GM18858 (cell line): ENCODE measurements at regions not wholly inside any gene's neighbourhood (a gene's known extent, or its start where the extent isn't known, plus 50 kb on each side); places are given as distances from the start of the nearest gene placed in this dataset.
"Not testable (repeated sequence)": the region's sequence is repeated elsewhere in the genome, so short reads cannot be mapped to it uniquely, and the experiment has no call there.

Experiments used
- ATAC-seq: cut with Tn5 transposase; IDR thresholded peaks from one replicate; pipeline ENCODE4 v1.9.1; 2021; ENCODE audit not compliant: unreplicated experiment

DNA sequence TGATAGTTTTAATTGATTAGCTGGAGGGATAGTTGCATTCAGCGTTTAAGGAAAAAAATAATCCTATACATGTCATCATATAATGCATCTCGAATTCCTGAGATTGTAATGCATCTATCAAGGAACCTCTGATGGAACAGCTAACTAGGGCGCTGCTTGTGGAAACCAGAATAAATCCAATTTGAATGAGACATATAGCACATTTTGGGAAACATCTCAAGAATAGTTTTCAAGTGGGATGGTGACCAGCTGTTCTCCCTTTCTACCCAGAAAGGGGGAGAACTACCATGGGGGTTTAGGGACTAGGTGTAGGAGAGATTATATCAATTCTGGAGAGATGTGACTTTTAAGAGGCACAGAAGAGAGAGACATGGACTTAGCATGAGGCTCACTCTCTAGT is 319.3 kb upstream of the BRINP1 start:
- ATAC-seq: no peak

DNA sequence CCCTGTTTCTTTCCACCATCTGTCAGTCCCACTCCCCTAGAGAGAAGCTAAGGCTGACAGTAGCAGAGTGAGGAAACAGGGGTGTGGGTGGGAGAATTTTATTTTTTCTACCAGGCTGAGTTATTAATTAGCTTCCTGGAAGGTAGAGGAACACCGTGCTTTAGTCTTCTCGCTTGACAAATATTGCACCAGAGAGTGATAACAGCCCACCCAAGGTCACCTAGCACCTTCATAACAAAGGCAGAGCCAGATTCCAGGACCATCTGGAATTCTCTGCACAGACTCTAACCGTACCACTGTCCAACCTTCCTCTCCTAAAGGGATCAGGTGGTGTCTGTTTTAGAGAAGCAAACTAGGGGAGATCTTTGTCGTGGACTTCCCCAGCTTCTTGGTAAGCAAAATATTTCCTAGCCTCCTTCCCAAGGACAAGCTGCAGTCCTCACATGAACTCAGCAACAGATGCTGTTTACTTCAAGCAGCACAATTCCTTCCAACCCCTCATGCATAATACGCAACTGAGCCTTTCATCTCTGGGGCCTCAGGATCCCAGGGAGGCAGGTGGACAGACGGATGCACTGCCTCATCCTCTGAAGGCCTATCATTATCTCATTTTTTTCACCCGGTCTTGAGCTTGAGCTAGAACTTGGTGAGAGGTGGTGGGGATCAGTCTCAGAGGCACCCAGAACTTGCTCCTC is 308.7 kb upstream of the BRINP1 start:
- ATAC-seq: no peak

DNA sequence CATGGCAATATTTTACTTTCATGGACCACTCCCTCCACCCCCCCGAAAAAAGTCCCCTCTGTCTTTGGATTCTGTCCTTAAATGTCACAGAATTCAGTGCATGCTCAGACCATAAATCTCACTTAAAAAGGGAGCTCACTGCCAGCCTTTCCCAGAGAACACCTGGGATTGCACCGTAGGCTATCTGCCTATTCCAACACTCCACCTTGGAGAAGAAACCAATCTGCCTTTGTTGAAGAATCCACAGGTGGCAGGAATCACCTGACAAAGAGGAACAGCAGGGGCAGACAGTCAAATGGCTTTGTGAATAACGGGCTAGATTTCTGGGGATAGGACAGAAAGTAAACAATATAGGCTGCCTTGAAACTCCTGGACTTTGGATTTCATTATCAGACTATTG is 306.7 kb upstream of the BRINP1 start:
- ATAC-seq: no peak

DNA sequence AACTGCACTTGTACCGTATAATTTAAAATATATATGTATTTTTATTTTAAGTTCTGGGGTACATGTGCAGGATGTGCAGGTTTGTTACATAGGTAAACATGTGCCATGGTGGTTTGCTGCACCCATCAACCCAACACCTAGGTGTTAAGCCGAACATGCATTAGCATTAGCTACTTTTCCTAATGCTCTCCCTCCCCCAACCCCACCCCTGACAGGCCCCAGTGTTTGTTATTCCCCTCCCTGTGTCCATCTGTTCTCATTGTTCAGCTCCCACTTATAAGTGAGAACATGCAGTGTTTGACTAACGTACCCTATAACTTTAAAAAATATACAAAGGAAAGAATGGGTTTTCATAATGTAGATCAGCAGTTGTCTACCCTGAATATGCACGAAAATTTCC is 303.5 kb upstream of the BRINP1 start:
- ATAC-seq: not testable (repeated sequence)

DNA sequence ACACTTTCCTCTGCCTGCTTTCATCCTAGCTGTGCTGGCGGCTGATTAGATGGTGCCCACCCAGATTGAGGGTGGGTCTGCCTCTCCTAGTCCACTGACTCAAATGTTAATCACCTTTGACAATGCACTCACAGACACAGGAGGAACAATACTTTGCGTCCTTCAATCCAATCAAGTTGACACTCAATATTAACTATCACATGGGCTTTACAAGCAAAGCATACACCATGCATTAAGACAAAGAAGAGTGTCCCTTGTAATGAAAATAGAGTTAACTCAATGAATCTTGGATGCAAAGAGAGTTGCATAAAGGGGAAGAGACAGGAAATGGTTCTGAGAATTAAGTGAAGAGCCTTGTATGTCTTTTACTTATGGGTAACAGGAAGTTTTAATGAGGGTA is 298.7 kb upstream of the BRINP1 start:
- ATAC-seq: no peak

DNA sequence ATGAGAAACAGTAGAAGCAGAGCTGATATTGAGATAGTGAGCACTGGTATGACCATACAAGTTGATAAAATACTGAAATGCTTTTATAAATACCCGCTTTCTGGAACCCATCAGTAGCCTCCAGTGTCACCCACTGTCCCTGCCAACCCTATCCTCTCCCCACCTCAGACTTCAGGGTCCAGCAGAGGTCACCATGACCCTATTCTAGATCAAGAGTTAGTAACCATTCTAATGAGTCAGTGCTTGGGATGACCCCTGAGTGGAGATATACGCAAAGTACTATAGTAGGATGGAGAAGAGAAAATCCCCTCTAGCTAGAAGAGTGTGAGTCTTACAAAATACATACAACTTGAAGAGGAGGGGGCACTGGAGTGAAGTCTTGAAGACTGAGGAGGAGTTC is 297.9 kb upstream of the BRINP1 start:
- no peak for ATAC-seq

DNA sequence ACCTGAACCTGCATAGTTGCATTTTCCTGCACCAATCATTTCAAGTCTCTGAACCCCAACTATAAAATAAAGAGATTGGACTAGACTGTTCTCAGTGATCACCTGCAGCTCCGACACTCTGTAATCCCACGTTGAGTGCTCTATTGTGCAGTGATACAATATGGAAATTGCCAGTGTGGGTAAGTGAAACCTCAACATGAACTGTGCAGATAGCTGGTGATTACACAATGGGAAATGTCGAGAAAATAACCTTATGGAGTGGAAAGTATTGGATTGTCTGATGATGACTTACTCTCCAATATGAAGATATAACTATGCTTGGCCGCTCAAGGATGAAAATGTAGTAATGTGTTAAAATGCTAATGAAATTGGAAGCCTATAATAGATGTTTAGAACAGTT is 293.1 kb upstream of the BRINP1 start:
- no peak for ATAC-seq

DNA sequence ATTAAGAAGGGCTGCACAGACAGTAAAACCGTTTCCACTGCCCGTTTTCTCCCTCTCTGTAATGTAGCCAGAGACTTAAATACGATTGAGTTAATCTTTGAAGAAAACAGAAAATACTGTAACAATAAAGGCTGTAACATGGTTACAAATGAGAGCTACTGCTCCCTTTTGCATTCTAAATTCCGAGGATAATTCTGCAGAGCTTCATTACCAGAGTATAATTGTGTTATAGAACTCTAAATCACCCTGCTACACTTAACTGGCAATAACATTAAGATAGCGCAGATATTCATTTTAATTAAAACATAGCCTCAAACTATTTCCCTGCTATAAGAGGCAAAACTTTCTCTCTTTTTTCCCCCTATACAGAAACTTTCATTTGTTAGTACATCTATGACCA is 283.7 kb upstream of the BRINP1 start:
- no peak for ATAC-seq

DNA sequence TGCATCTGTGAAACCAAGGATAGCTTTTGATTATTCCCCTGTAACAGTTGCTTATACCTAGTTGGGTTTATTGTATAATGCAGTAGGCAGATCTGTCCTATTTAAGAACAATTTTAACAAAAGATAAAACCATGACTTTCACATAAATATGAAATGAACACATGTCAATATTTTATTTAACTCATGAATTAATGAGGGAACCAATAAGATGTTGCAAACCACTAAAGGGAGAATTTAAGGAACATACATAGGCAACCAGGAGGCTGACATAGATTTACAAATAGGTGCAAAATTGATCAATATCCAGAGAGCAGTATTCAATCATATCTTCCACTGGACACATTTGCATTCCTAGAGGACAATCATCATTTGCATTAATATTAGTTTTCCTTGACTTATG is 280.0 kb upstream of the BRINP1 start:
- no peak for ATAC-seq

- no peak for ATAC-seq
These were observed 270.2 kb upstream of the BRINP1 start for GRCh38 chr9:119639287-119639955.

GRCh38 chr9:119634006-119634405 is 264.8 kb upstream of the BRINP1 start:
- no peak for ATAC-seq

DNA sequence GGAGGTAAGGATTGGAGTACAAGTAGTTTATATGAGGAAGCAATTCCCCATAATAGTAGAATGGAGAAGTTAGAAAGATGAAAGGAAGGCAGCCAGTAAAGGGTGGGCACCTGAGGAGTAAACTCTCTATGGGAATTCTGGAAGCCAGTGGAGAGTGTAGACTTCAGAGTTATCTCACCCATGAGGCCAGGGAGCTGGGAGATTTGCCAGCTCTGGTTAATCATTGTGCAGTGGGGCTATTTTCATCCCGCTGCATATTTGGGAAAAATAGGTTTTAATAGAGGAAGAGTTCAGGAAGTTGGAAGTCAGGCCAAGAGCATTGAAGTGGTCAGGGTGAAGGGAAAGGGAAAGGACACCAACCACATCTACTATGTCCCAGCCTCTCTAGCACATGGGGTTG is 242.3 kb upstream of the BRINP1 start:
- ATAC-seq: no peak

DNA sequence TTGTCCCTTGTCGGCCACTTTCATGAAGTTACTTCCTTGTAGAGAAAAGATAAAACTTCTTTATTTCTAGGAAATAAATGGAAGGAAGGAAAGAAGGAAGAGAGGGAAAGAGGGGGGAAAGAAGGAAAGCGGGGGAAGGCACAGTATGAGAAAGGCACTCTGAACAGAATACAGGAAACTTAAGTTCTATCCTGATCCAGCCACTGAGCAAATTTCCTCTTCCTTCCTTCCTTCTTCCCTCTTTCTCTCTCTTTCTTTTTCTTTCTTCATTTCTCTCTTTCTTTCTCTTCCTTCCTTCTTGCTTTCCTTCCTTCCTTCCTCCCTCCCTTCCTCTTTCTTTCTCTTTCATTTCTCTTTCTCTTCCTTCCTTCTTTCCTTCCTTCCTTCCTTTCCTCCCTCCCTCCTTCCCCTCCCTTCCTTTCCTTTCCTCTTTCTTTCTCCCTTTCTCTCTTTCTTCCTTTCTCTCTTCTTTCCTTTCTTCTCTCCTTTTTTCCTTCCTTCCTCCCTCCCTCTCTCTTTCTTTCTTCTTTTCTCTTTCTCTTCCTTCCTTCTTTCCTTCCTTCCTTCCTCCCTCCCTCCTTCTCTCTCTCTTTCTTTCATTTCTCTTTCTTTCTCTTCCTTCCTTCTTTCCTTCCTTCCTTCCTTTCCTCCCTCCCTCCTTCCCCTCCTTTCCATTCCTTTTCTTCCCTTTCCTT is 240.2 kb upstream of the BRINP1 start:
- ATAC-seq: no peak

DNA sequence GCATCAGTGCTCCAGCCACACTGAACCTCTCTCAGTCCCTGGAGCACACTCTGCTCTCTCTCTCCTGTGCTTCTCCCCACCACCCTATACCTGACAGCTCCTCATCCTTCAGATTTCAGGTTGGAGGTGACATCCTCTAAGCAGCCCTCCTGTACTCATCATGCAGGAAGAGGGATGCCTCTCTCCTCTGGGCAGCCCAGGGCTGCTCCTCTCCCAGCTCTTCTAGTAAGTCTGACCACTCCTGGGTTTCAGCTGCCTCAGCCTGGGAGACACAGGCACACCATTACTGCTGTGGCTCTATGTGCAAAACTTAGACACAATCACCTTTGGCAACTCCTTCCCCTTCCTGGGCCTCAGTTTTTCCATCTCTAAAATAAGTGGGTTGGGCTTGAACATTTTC is 232.4 kb upstream of the BRINP1 start:
- no peak for ATAC-seq

DNA sequence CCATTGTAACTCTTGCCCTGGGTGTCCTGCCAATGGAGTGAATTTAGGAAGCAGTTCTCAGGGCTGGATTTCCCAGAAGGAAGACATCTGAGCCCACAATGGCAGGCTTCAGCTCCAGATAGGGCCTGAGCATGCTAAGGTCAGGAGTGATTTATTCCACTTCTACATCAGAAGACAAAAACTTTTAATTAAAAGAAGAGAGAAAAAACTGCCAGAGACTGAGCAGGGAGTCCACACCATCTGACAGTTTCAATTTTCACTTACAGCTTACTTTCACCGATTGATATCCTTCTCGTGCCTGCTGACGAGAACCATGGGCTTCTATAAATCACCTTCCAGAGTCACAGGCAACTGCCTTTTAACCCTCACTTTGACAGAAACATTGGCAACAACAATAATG is 228.3 kb upstream of the BRINP1 start:
- no peak for ATAC-seq

DNA sequence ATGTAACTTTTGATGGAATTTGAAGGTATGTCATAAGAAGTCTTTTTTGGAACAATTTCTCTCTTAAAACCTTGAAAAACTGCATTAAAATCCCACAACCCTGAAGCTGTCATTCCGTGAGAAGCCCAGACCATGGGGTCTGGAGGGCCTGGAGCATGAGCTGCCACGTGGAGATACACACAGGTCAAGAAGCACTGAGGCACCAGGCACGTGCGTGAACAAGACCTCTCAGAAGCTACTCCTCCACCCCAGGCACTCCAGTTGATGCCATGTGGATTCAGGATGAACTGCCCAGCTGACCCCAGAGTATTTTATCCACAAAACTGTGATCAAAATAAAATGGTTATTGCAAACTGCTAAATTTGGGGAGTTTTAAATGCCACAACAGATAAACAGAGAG is 227.5 kb upstream of the BRINP1 start:
- no peak for ATAC-seq

GRCh38 chr9:119588874-119589744 is 219.9 kb upstream of the BRINP1 start:
- ATAC-seq: no peak

GRCh38 chr9:119577881-119578280 is 208.6 kb upstream of the BRINP1 start:
- ATAC-seq: no peak

DNA sequence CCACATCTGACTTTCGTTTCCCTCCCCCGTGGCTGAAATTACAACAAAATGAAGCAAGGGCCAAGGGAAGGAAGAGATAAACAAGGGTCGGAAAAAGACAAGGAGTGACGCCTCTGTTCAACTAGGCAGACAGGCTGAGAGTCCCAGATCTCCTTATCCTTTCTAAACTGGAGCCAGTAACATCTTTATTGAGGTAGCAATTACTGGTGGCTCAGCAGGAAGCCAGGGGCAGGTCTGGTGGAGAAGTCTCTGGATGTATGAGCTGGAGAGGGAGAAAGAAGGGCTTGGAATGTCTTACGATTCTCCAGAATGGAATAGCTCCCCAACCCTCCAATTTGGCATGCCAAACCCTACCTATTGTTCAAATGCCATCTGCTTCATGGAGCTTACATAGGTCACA is 190.8 kb upstream of the BRINP1 start:
- ATAC-seq: no peak

DNA sequence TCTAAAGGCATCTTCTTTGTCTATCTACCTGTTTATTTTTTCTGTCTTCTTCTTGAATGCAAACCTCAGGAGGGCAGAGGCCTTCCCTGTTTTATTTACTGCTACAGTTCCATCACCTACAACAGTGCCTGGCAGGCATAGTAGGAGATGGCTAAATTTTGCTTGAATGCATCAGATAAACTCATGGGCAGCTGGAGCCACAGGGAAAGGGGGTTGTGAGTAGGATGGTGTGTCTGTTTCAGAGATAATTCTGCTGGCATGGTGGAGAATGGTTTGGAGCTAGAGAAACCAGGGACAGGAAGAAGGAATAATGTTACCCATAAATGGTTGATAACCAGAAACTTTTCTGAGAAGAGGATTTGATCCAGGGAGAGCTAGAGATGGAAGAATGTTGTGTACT is 189.8 kb upstream of the BRINP1 start:
- ATAC-seq: no peak

DNA sequence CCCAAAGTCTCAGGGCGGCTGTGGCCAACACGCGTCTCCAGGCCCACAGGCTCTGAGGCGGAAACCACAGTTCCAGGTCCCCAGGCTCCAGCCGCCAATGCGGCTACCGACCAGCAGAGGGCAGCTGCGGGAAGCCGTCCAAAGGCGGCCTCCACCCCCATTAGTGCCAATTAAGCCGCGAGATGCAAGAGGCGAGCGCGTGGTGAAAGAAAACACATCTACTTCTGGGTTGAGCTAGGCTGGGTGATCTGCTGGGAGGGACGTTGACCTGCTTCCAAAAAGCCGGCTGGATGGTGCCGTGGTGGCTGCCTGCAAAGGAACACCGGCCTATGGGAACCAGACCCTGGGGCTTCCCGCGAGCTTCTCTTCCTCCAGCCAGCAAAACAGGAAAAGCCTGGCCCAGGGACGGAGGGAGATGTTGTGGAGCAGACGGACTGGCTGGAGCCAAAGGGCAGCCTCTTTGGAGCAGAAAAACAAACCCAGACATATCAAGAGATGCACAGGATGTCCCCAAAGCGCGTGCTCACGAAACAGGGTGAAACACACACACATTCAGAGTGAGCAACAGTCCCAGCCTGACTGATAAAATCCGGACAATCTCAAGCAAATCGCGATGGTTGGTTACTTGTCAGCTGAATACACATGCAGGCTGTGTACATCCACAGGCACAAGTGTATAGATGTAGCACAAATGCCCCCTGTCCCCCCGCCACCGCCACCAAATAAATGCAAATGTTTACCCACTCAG is 187.1 kb upstream of the BRINP1 start:
- peak; percentile 94 for ATAC-seq
